Stomach (tissue), 4 donors: ENCODE measurements at regions not wholly inside any gene's neighbourhood (a gene's known extent, or its start where the extent isn't known, plus 50 kb on each side); places are given as distances from the start of the nearest gene placed in this dataset.

Experiments
- CTCF ChIP-seq, 7 experiments: fragments of 450-650 bp in 4 of 7; fragments of 200-600 bp in 3 of 7; sonication (generic) in 3 of 7; IDR thresholded peaks; one replicate each; pipeline ENCODE4 v1.5.1; 2016 to 2019; ENCODE audit warnings: antibody characterized with exemption in 7 of 7, control low read depth in 2 of 7, mild to moderate bottlenecking in 1 of 7
- POLR2A ChIP-seq, 4 donors: fragments of 450-650 bp; IDR thresholded peaks; one replicate each; pipeline ENCODE4 v1.6.1; 2016; ENCODE audit warnings: antibody characterized with exemption in 4 of 4, control low read depth in 2 of 4, mild to moderate bottlenecking in 1 of 4, moderate library complexity in 1 of 4
- POLR2AphosphoS5 ChIP-seq, 3 donors: sonication (generic); formaldehyde crosslinking; IDR thresholded peaks; one replicate each; pipeline ENCODE4 v1.6.1; 2016; ENCODE audit warnings: antibody characterized with exemption in 3 of 3

GRCh38 chr20:22827916-22828315, 207.2 kb upstream of the SSTR4 start:
- TF ChIP-seq POLR2AphosphoS5 (IDR thresholded peaks at IDR 0.05) (no peak), CTCF (IDR thresholded peaks at IDR 0.05) (no peak), POLR2A (IDR thresholded peaks at IDR 0.05) (no peak)
